ENCODE measurements at regions not wholly inside any gene's neighbourhood (a gene's known extent, or its start where the extent isn't known, plus 50 kb on each side); places are given as distances from the start of the nearest gene placed in this dataset.
"Not testable (repeated sequence)": the region's sequence is repeated elsewhere in the genome, so short reads cannot be mapped to it uniquely, and the experiment has no call there.

GRCh38 chr1:30218438-30218837 lies 504.9 kb downstream of the MATN1 start:
- ChIA-PET POLR2A (no interaction called here), CTCF (no interaction called here)
- DNase-seq (ENCODE audit: extremely low spot score), result no peak
- TF ChIP-seq CTCF (IDR thresholded peaks at IDR 0.05; ENCODE audit: control extremely low read depth, extremely low read depth, low read depth, missing control alignments), result no peak

DNA sequence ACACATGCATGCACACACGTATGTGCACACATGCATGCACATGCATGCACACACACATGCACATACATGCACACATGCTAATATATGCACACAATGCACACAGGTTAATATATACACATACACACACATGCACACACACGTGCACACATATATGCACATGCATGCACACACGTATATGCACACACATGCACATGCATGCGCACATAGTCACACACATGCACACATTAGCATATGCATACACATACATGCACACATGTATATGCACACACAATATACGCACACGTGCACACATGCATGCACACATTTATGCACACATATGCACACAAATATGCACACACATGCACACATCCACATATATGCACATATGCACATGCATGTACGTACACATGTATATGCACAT lies 506.8 kb downstream of the MATN1 start:
- no peak for TF ChIP-seq CTCF (IDR thresholded peaks at IDR 0.05; ENCODE audit: control extremely low read depth, extremely low read depth, low read depth, missing control alignments)
- POLR2A ChIA-PET, result no interaction called here
- no peak for DNase-seq (ENCODE audit: extremely low spot score)
- CTCF ChIA-PET, result no interaction called here

GRCh38 chr1:30213936-30214335 lies 509.4 kb downstream of the MATN1 start:
- ChIA-PET POLR2A (no interaction called here), CTCF (no interaction called here)
- no peak for TF ChIP-seq CTCF (IDR thresholded peaks at IDR 0.05; ENCODE audit: control extremely low read depth, extremely low read depth, low read depth, missing control alignments)
- no peak for DNase-seq (ENCODE audit: extremely low spot score)

GRCh38 chr1:30207962-30208361 lies 515.4 kb downstream of the MATN1 start:
- DNase-seq (ENCODE audit: extremely low spot score); CTCF ChIA-PET; POLR2A ChIA-PET: not testable (repeated sequence)

GRCh38 chr1:30206631-30207030 lies 516.8 kb downstream of the MATN1 start:
- DNase-seq (ENCODE audit: extremely low spot score); POLR2A ChIA-PET; CTCF ChIA-PET: not testable (repeated sequence)

GRCh38 chr1:30204916-30205315 lies 518.5 kb downstream of the MATN1 start:
- POLR2A ChIA-PET; DNase-seq (ENCODE audit: extremely low spot score); CTCF ChIA-PET: not testable (repeated sequence)

GRCh38 chr1:30201015-30201414 lies 522.4 kb downstream of the MATN1 start:
- no peak for TF ChIP-seq CTCF (IDR thresholded peaks at IDR 0.05; ENCODE audit: control extremely low read depth, extremely low read depth, low read depth, missing control alignments)
- POLR2A ChIA-PET, result no interaction called here

DNA sequence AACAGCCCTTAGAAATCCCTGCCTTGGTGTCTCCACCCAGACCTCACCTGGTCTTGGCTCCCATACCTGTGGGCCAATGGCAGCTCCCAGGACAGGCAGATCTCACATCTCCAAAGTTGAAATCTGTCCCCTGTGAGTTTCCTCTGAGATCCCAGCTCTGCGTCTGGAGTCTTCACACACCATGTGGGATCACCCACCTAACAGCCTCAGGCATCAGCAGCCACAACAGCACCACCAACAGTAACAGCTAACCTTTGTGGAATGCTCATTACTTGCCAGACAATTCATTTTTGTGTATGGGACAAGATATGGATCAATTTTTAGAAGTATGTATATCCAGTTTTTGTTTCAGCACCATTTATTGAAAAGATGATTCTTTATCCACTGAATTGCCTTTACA lies 523.2 kb downstream of the MATN1 start:
- POLR2A ChIA-PET, result no interaction called here
- CTCF ChIA-PET, result no interaction called here
- no peak for TF ChIP-seq CTCF (IDR thresholded peaks at IDR 0.05; ENCODE audit: control extremely low read depth, extremely low read depth, low read depth, missing control alignments)

More at GRCh38 chr1:30201015-30201414, 522.4 kb downstream of the MATN1 start:
- CTCF ChIA-PET, result no interaction called here
- no peak for DNase-seq (ENCODE audit: extremely low spot score)

GRCh38 chr1:30199563-30199962 lies 523.8 kb downstream of the MATN1 start:
- TF ChIP-seq CTCF (IDR thresholded peaks at IDR 0.05; ENCODE audit: control extremely low read depth, extremely low read depth, low read depth, missing control alignments), result no peak
- DNase-seq (ENCODE audit: extremely low spot score), result no peak
- POLR2A ChIA-PET, result no interaction called here
- CTCF ChIA-PET, result no interaction called here

More for the DNA sequence above, 523.2 kb downstream of the MATN1 start:
- DNase-seq (ENCODE audit: extremely low spot score), result no peak

All from GM10248 (cell line).